ENCODE measurements at regions not wholly inside any gene's neighbourhood (a gene's known extent, or its start where the extent isn't known, plus 50 kb on each side); places are given as distances from the start of the nearest gene placed in this dataset.

- no peak for TF ChIP-seq POLR2AphosphoS5 (IDR thresholded peaks at IDR 0.05; ENCODE audit: borderline replicate concordance, low read depth, low read length)
- no peak for TF ChIP-seq EZH2 (IDR thresholded peaks at IDR 0.05)
- TF ChIP-seq FOXP2 (optimal IDR thresholded peaks at IDR 0.05; ENCODE audit: control extremely low read depth, extremely low read length, insufficient read depth): no peak
These were observed 52.9 kb upstream of the BHLHE23 start for GRCh38 chr20:63059684-63060056.

Data from SK-N-MC (cell line).